MCF 10A (cell line): ENCODE measurements at regions not wholly inside any gene's neighbourhood (a gene's known extent, or its start where the extent isn't known, plus 50 kb on each side); places are given as distances from the start of the nearest gene placed in this dataset.

ENCODE experiments used
- BruUV-seq: library from RNA; stranded (reverse); fragments of 400-500 nt; replicated peaks from 2 replicates; lab custom pipeline; 2021; lab: Mats Ljungman, UMichigan
- CTCF ChIA-PET: fragments of 300-600 bp; sonication (Branson Sonifier 250); formaldehyde crosslinking; extraction: SDS; loops from one replicate; lab custom pipeline; 2021; ENCODE audit warnings: antibody characterized with exemption, inconsistent platforms; lab: Yijun Ruan, JAX
- POLR2A ChIA-PET: fragments of 300-600, 350-650 bp; sonication (Branson Sonifier 250); formaldehyde crosslinking; extraction: SDS; loops from one replicate; lab custom pipeline; 2020; ENCODE audit warnings: antibody characterized with exemption, inconsistent platforms; lab: Yijun Ruan, JAX
- DNase-seq: peaks from one replicate; pipeline ENCODE4 v3.0.0-alpha.2; 2018; ENCODE audit not compliant: unreplicated experiment
- H3K27ac Mint-ChIP-seq: one replicate; pipeline ENCODE4 v1.8.0; 2022; ENCODE audit warnings: mild to moderate bottlenecking, low read depth, mixed read lengths; ENCODE audit not compliant: unreplicated experiment
- H3K27me3 Mint-ChIP-seq: one replicate; pipeline ENCODE4 v1.8.0; 2022; ENCODE audit warnings: mixed read lengths; ENCODE audit not compliant: insufficient read depth, unreplicated experiment
- H3K36me3 Mint-ChIP-seq: one replicate; pipeline ENCODE4 v1.8.0; 2022; ENCODE audit warnings: mild to moderate bottlenecking, moderate library complexity, mixed read lengths; ENCODE audit not compliant: insufficient read depth, unreplicated experiment
- H3K4me1 Mint-ChIP-seq: one replicate; pipeline ENCODE4 v1.8.0; 2022; ENCODE audit warnings: mixed read lengths; ENCODE audit not compliant: insufficient read depth, unreplicated experiment
- H3K4me3 Mint-ChIP-seq: one replicate; pipeline ENCODE4 v1.8.0; 2022; ENCODE audit warnings: mild to moderate bottlenecking, moderate library complexity, mixed read lengths; ENCODE audit not compliant: unreplicated experiment
- H3K9me3 Mint-ChIP-seq: one replicate; pipeline ENCODE4 v1.8.0; 2022; ENCODE audit warnings: mixed read lengths; ENCODE audit not compliant: unreplicated experiment
- CTCF ChIP-seq: fragments of 200-600 bp; IDR thresholded peaks from one replicate; pipeline ENCODE4 v1.8.0; 2022; ENCODE audit warnings: antibody characterized with exemption, mild to moderate bottlenecking; ENCODE audit not compliant: unreplicated experiment
- intact Hi-C: fragments of 100-400 bp; cut with micrococcal nuclease; formaldehyde crosslinking; loops from 2 replicates; pipeline ENCODE4 v1.14.1; 2022

- POLR2A ChIA-PET = interaction anchor here (0.8 kb wide), 1 partner anchor 9 kb away, joined by 4 read pairs; no protein-coding TSS in a partner anchor
- no peaks in the 10 kb centered on the region for H3K9me3 Mint-ChIP-seq
- H3K4me3 Mint-ChIP-seq = no peak overlapping the region
These were observed 54.3 kb upstream of the TNRC6B start for GRCh38 chr22:40123387-40123786.

More at GRCh38 chr22:40123387-40123786, 54.3 kb upstream of the TNRC6B start:
- no peak for TF ChIP-seq CTCF
- H3K27me3 Mint-ChIP-seq = no peaks in the 10 kb centered on the region
- peaks cover 31% of the 10 kb centered on the region for H3K36me3 Mint-ChIP-seq
- no peak overlapping the region for H3K27ac Mint-ChIP-seq
- no peak for DNase-seq
- BruUV-seq = no TSS peak
- intact Hi-C loops = no loop called here
- CTCF ChIA-PET = interaction anchor here (0.6 kb wide), 2 partner anchors 39 to 647 kb away, joined by 3 to 4 read pairs; no protein-coding TSS in a partner anchor
- no peaks in the 10 kb centered on the region for H3K4me1 Mint-ChIP-seq
